Keratinocyte (primary cell): ENCODE measurements at regions not wholly inside any gene's neighbourhood (a gene's known extent, or its start where the extent isn't known, plus 50 kb on each side); places are given as distances from the start of the nearest gene placed in this dataset.

Source experiments
- DNase-seq: peaks from one replicate; pipeline ENCODE4 v3.0.0-alpha.2; 2011; ENCODE audit warnings: low read depth, missing footprints, low spot score
- FAIRE-seq: peaks from 2 replicates; lab custom pipeline; 2011; peaks lifted over from hg19 to GRCh38; lab: Jason Lieb, UNC
- H2AFZ ChIP-seq: 2 replicates; pipeline ENCODE4 v1.6.0; 2012; ENCODE audit warnings: low read length, control low read depth, inconsistent platforms; ENCODE audit not compliant: control insufficient read depth
- H3K27ac ChIP-seq: 2 replicates; pipeline ENCODE4 v1.5.1; 2011; ENCODE audit warnings: low read length; ENCODE audit not compliant: control insufficient read depth, insufficient read depth
- H3K27me3 ChIP-seq: 3 replicates; pipeline ENCODE4 v1.6.0; 2011; ENCODE audit warnings: low read length; ENCODE audit not compliant: control insufficient read depth, insufficient read depth; ENCODE audit errors: extremely low read depth
- H3K36me3 ChIP-seq, 2 experiments: 2 replicates in 1 of 2; 3 replicates in 1 of 2; pipeline ENCODE4 v1.5.1; 2011; ENCODE audit warnings: low read length in 2 of 2, mild to moderate bottlenecking in 1 of 2; ENCODE audit not compliant: control insufficient read depth in 2 of 2, insufficient read depth in 2 of 2; ENCODE audit errors: extremely low read depth in 1 of 2
- H3K4me1 ChIP-seq: 3 replicates; pipeline ENCODE4 v1.5.1; 2011; ENCODE audit warnings: low read length; ENCODE audit not compliant: control insufficient read depth, insufficient read depth; ENCODE audit errors: extremely low read depth
- H3K4me2 ChIP-seq: 3 replicates; pipeline ENCODE4 v1.6.0; 2011; ENCODE audit warnings: low read depth, low read length; ENCODE audit not compliant: control insufficient read depth, insufficient read depth; ENCODE audit errors: extremely low read depth
- H3K4me3 ChIP-seq, 3 experiments: fragments of 200-600 bp in 1 of 3; sonication (generic) in 1 of 3; 2 replicates in 2 of 3; 3 replicates in 1 of 3; pipeline ENCODE4 v1.5.1; 2011 to 2016; ENCODE audit warnings: low read length in 3 of 3, mild to moderate bottlenecking in 3 of 3, control low read depth in 2 of 3, inconsistent platforms in 1 of 3, low read depth in 1 of 3, mixed read lengths in 1 of 3, mixed run types in 1 of 3, moderate library complexity in 1 of 3; ENCODE audit not compliant: control insufficient read depth in 2 of 3, insufficient read depth in 2 of 3; ENCODE audit errors: extremely low read depth in 1 of 3
- H3K79me2 ChIP-seq: 2 replicates; pipeline ENCODE4 v1.6.0; 2012; ENCODE audit warnings: low read length; ENCODE audit not compliant: control insufficient read depth, insufficient read depth
- H3K9ac ChIP-seq: 3 replicates; pipeline ENCODE4 v1.6.0; 2011; ENCODE audit warnings: low read length; ENCODE audit not compliant: control insufficient read depth, insufficient read depth; ENCODE audit errors: extremely low read depth
- H3K9me1 ChIP-seq: 3 replicates; pipeline ENCODE4 v1.6.0; 2011; ENCODE audit warnings: low read length; ENCODE audit not compliant: control insufficient read depth, insufficient read depth; ENCODE audit errors: extremely low read depth
- H3K9me3 ChIP-seq: 2 replicates; pipeline ENCODE4 v1.5.1; 2012; ENCODE audit warnings: low read depth, low read length; ENCODE audit not compliant: control insufficient read depth
- H4K20me1 ChIP-seq: 3 replicates; pipeline ENCODE4 v1.6.0; 2011; ENCODE audit warnings: low read length; ENCODE audit not compliant: control insufficient read depth, insufficient read depth; ENCODE audit errors: extremely low read depth
- CTCF ChIP-seq, 3 experiments: IDR thresholded peaks in 1 of 3; conservative IDR thresholded peaks in 1 of 3; optimal IDR thresholded peaks in 1 of 3; 2 replicates in 2 of 3; 3 replicates in 1 of 3; pipeline versions ENCODE3 to v1.5.1; 2011; ENCODE audit warnings: low read length in 3 of 3, mild to moderate bottlenecking in 3 of 3, moderate library complexity in 2 of 3, control low read depth in 1 of 3, inconsistent platforms in 1 of 3; ENCODE audit not compliant: insufficient read depth in 2 of 3; ENCODE audit errors: extremely low read depth in 1 of 3
- EZH2 ChIP-seq: IDR thresholded peaks from one replicate; pipeline ENCODE4 v1.6.1; 2012; ENCODE audit warnings: inconsistent platforms, mild to moderate bottlenecking, low read length, moderate library complexity
- dilution Hi-C: fragments of 300-500 bp; cut with MboI; formaldehyde crosslinking; loops from one replicate; pipeline ENCODE4 v1.7.0; 2020; ENCODE audit warnings: low sequenced_read_pairs; ENCODE audit not compliant: extremely low pct_ligation_motif_present

- Histone ChIP-seq H3K4me1 (no peaks in the 10 kb centered on the region), H3K9me3 (no peaks in the 10 kb centered on the region), H3K27me3 (no peaks in the 10 kb centered on the region), H3K9me1 (no peaks in the 10 kb centered on the region), H2AFZ (no peak overlapping the region), H3K79me2 (no peaks in the 10 kb centered on the region), H3K4me2 (no peak overlapping the region), H3K4me3 (no peak overlapping the region), H4K20me1 (no peaks in the 10 kb centered on the region), H3K9ac (no peak overlapping the region), H3K27ac (no peak overlapping the region), H3K36me3 (no peaks in the 10 kb centered on the region)
- dilution Hi-C loops: no loop called here
- no peak for TF ChIP-seq CTCF (optimal IDR thresholded peaks at IDR 0.05 in 1 of 3, IDR thresholded peaks at IDR 0.05 in 1 of 3, conservative IDR thresholded peaks at IDR 0.05 in 1 of 3; ENCODE audit: extremely low read depth in 1 of 3, insufficient read depth in 2 of 3, low read length in 3 of 3)
- no peak for TF ChIP-seq EZH2
- FAIRE-seq (no peak), DNase-seq (no peak)
Observed at GRCh38 chr20:20950620-20951019, 155.5 kb downstream of the LINC00237 start.

- H3K4me1 ChIP-seq: no peaks in the 10 kb centered on the region
- no peaks in the 10 kb centered on the region for H3K36me3 ChIP-seq
- H3K9me3 ChIP-seq: no peaks in the 10 kb centered on the region
- no peak overlapping the region for H3K4me3 ChIP-seq
- DNase-seq (no peak), FAIRE-seq (no peak)
- H3K27ac ChIP-seq: no peak overlapping the region
- no peaks in the 10 kb centered on the region for H3K9me1 ChIP-seq
- H3K4me2 ChIP-seq: no peak overlapping the region
- H2AFZ ChIP-seq: no peak overlapping the region
- no peaks in the 10 kb centered on the region for H4K20me1 ChIP-seq
- dilution Hi-C loops: no loop called here
- no peak overlapping the region for H3K9ac ChIP-seq
- H3K79me2 ChIP-seq: no peaks in the 10 kb centered on the region
- H3K27me3 ChIP-seq: no peaks in the 10 kb centered on the region
- TF ChIP-seq CTCF (optimal IDR thresholded peaks at IDR 0.05 in 1 of 3, IDR thresholded peaks at IDR 0.05 in 1 of 3, conservative IDR thresholded peaks at IDR 0.05 in 1 of 3; ENCODE audit: extremely low read depth in 1 of 3, insufficient read depth in 2 of 3, low read length in 3 of 3): no peak
Observed at GRCh38 chr20:20946122-20946759, 159.9 kb downstream of the LINC00237 start.
